ENCODE measurements at regions not wholly inside any gene's neighbourhood (a gene's known extent, or its start where the extent isn't known, plus 50 kb on each side); places are given as distances from the start of the nearest gene placed in this dataset.

GRCh38 chr5:2187156-2187555, 304.4 kb upstream of the IRX4 start:
- DNase-seq = no peak
- no peak overlapping the region for H3K27ac ChIP-seq
- in situ Hi-C loops (cut with HindIII; ENCODE audit: low pct_ligation_motif_present, low sequenced_read_pairs) = no loop called here
- no peaks in the 10 kb centered on the region for H3K36me3 ChIP-seq (replicated peaks)
- TF ChIP-seq CTCF (IDR thresholded peaks at IDR 0.05; ENCODE audit: low read depth, low read length, missing control alignments) = no peak
- no peak overlapping the region for H3K4me3 ChIP-seq (ENCODE audit: low read depth, low read length)
- H3K27me3 ChIP-seq (replicated peaks) = no peaks in the 10 kb centered on the region

- TF ChIP-seq CTCF (IDR thresholded peaks at IDR 0.05; ENCODE audit: low read depth, low read length, missing control alignments) = no peak
- DNase-seq = no peak
- H3K27ac ChIP-seq = no peak overlapping the region
- H3K36me3 ChIP-seq (replicated peaks) = no peaks in the 10 kb centered on the region
- H3K4me3 ChIP-seq (ENCODE audit: low read depth, low read length) = no peak overlapping the region
- in situ Hi-C loops (cut with HindIII; ENCODE audit: low pct_ligation_motif_present, low sequenced_read_pairs) = no loop called here
- no peaks in the 10 kb centered on the region for H3K27me3 ChIP-seq (replicated peaks)
Observed at GRCh38 chr5:2186472-2187015, 303.8 kb upstream of the IRX4 start.

GRCh38 chr5:2185646-2186471, 303.1 kb upstream of the IRX4 start:
- no peak for DNase-seq
- Histone ChIP-seq H3K27ac (no peak overlapping the region), H3K27me3 (replicated peaks) (no peaks in the 10 kb centered on the region), H3K4me3 (ENCODE audit: low read depth, low read length) (no peak overlapping the region), H3K36me3 (replicated peaks) (no peaks in the 10 kb centered on the region)
- in situ Hi-C loops (cut with HindIII; ENCODE audit: low pct_ligation_motif_present, low sequenced_read_pairs) = no loop called here
- TF ChIP-seq CTCF (IDR thresholded peaks at IDR 0.05; ENCODE audit: low read depth, low read length, missing control alignments) = no peak

- Histone ChIP-seq H3K4me3 (ENCODE audit: low read depth, low read length) (no peak overlapping the region), H3K27me3 (replicated peaks) (no peaks in the 10 kb centered on the region), H3K27ac (no peak overlapping the region), H3K36me3 (replicated peaks) (no peaks in the 10 kb centered on the region)
- no peak for DNase-seq
- in situ Hi-C loops (cut with HindIII; ENCODE audit: low pct_ligation_motif_present, low sequenced_read_pairs) = no loop called here
- TF ChIP-seq CTCF (IDR thresholded peaks at IDR 0.05; ENCODE audit: low read depth, low read length, missing control alignments) = no peak
Observed at GRCh38 chr5:2184563-2185540, 302.1 kb upstream of the IRX4 start.

- in situ Hi-C loops (cut with HindIII; ENCODE audit: low pct_ligation_motif_present, low sequenced_read_pairs) = no loop called here
- Histone ChIP-seq H3K36me3 (replicated peaks) (no peaks in the 10 kb centered on the region), H3K4me3 (ENCODE audit: low read depth, low read length) (no peak overlapping the region), H3K27me3 (replicated peaks) (no peaks in the 10 kb centered on the region), H3K27ac (no peak overlapping the region)
- DNase-seq = no peak
- TF ChIP-seq CTCF (IDR thresholded peaks at IDR 0.05; ENCODE audit: low read depth, low read length, missing control alignments) = no peak
Observed at GRCh38 chr5:2184026-2184366, 301.3 kb upstream of the IRX4 start.

All from brain microvascular endothelial cell (primary cell).